ENCODE measurements at regions not wholly inside any gene's neighbourhood (a gene's known extent, or its start where the extent isn't known, plus 50 kb on each side); places are given as distances from the start of the nearest gene placed in this dataset.
A peak's percentile ranks its signal among the peaks of the same experiment; 100 is the strongest.
"Not testable (repeated sequence)": the region's sequence is repeated elsewhere in the genome, so short reads cannot be mapped to it uniquely, and the experiment has no call there.

- H3K9me3 ChIP-seq: no peaks in the 10 kb centered on the region
- H3K36me3 ChIP-seq: no peaks in the 10 kb centered on the region
- H3K27ac ChIP-seq: no peak overlapping the region
- no peak overlapping the region for H3K4me3 ChIP-seq
- no peaks in the 10 kb centered on the region for H3K27me3 ChIP-seq
- intact Hi-C loops (cut with DNase I; ENCODE audit: low total_unique reads): no loop called here
- no peak for TF ChIP-seq POLR2A (IDR thresholded peaks at IDR 0.05)
- no peak for TF ChIP-seq CTCF (IDR thresholded peaks at IDR 0.05)
- DNase-seq: no peak
- peaks cover 3 to 4% of the 10 kb centered on the region in 2 donors for H3K4me1 ChIP-seq
Measured at GRCh38 chr11:86171627-86172026, 72.9 kb upstream of the EED start.

- Histone ChIP-seq H3K9me3 (no peaks in the 10 kb centered on the region), H3K27me3 (no peaks in the 10 kb centered on the region), H3K4me3 (no peak overlapping the region), H3K36me3 (no peaks in the 10 kb centered on the region), H3K4me1 (peaks cover 3 to 4% of the 10 kb centered on the region in 2 donors), H3K27ac (no peak overlapping the region)
- intact Hi-C loops (cut with DNase I; ENCODE audit: low total_unique reads): no loop called here
- DNase-seq: no peak
- TF ChIP-seq CTCF (IDR thresholded peaks at IDR 0.05): no peak
- no peak for TF ChIP-seq POLR2A (IDR thresholded peaks at IDR 0.05)
Measured at GRCh38 chr11:86167499-86168164, 76.9 kb upstream of the EED start.

GRCh38 chr11:86166287-86166686 is 78.3 kb upstream of the EED start:
- H3K9me3 ChIP-seq; H3K36me3 ChIP-seq; H3K4me1 ChIP-seq; H3K4me3 ChIP-seq; intact Hi-C loops (cut with DNase I; ENCODE audit: low total_unique reads); DNase-seq; H3K27me3 ChIP-seq; H3K27ac ChIP-seq: not testable (repeated sequence)

- intact Hi-C loops (cut with DNase I; ENCODE audit: low total_unique reads): no loop called here
- Histone ChIP-seq H3K36me3 (no peaks in the 10 kb centered on the region), H3K27me3 (no peaks in the 10 kb centered on the region), H3K9me3 (no peaks in the 10 kb centered on the region), H3K4me3 (no peak overlapping the region), H3K4me1 (peaks cover 3 to 4% of the 10 kb centered on the region in 2 donors), H3K27ac (no peak overlapping the region)
- DNase-seq: no peak
- no peak for TF ChIP-seq POLR2A (IDR thresholded peaks at IDR 0.05)
- no peak for TF ChIP-seq CTCF (IDR thresholded peaks at IDR 0.05)
Measured at GRCh38 chr11:86164106-86164505, 80.4 kb upstream of the EED start.

GRCh38 chr11:86163221-86163876 is 81.2 kb upstream of the EED start:
- intact Hi-C loops (cut with DNase I; ENCODE audit: low total_unique reads); H3K4me1 ChIP-seq; DNase-seq; H3K9me3 ChIP-seq; H3K27me3 ChIP-seq; H3K27ac ChIP-seq; H3K4me3 ChIP-seq; H3K36me3 ChIP-seq: not testable (repeated sequence)

- H3K4me3 ChIP-seq: no peak overlapping the region
- DNase-seq: peak; percentile 36 to 51
- intact Hi-C loops (cut with DNase I; ENCODE audit: low total_unique reads): no loop called here
- no peaks in the 10 kb centered on the region for H3K27me3 ChIP-seq
- no peak for TF ChIP-seq CTCF (IDR thresholded peaks at IDR 0.05)
- no peak for TF ChIP-seq POLR2A (IDR thresholded peaks at IDR 0.05)
- H3K9me3 ChIP-seq: no peaks in the 10 kb centered on the region
- H3K4me1 ChIP-seq: no peaks in the 10 kb centered on the region
- no peaks in the 10 kb centered on the region for H3K36me3 ChIP-seq
- H3K27ac ChIP-seq: peak overlapping the region in 1 of 2 donors; percentile 54
Measured at GRCh38 chr11:86162239-86162638, 82.3 kb upstream of the EED start.

Measured in uterus (tissue), 3 donors.